HG03025 (cell line): ENCODE measurements at regions not wholly inside any gene's neighbourhood (a gene's known extent, or its start where the extent isn't known, plus 50 kb on each side); places are given as distances from the start of the nearest gene placed in this dataset.
A peak's percentile ranks its signal among the peaks of the same experiment; 100 is the strongest.
"Not testable (repeated sequence)": the region's sequence is repeated elsewhere in the genome, so short reads cannot be mapped to it uniquely, and the experiment has no call there.

ENCODE experiments used
- ATAC-seq: cut with Tn5 transposase; IDR thresholded peaks from one replicate; pipeline ENCODE4 v1.9.1; 2021; ENCODE audit warnings: mild to moderate bottlenecking, moderate library complexity; ENCODE audit not compliant: unreplicated experiment, low FRiP score

DNA sequence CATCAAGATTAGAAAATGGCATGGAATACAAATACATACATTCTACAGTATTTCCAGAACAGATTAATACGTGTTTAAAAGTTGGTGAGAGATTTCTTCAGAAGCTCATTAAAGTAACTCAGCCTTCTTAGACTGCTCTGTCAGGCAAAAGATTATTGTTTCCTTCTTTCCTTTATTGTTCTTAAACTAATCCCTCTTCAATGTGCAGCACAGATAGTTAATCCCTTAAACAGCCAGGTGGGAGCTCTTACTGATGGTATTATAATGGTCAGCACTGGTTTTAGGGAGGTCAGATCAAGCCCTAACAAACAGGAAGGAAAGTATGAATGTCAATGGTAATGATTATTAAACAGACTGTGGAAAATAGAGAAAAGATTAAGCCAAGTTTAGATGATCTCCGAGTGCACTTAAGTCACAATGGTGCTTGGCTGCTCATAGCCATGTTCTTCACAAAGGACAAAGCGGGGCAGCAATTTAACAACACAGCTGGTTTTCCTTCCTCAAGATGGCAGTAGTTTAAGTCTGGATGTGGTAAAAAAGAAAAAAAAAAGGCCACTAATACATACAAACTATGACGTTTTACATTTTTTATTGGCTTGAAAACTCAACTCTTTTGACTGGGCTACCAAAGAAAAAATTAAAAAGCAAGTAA lies 992.6 kb downstream of the PCDH9 start:
- no peak for ATAC-seq

DNA sequence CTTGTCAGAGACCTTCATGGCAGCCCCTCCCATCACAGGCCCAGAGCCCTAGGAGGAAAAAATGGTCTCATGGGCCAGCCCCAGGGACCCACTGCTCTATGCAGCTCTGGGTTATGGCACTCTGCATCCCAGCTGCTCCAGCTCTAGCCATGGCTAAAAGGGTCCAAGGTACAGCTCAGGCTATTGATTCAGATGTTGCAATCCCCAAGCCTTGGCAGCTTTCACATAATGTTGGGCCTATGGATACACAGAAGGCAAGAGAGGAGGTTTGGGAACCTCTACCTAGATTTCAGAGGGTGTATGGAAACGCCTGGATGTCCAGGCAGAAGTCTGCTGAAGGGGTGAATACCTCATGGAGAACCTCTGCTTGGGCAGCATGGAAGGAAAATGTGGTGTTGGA lies 996.0 kb downstream of the PCDH9 start:
- ATAC-seq: no peak

DNA sequence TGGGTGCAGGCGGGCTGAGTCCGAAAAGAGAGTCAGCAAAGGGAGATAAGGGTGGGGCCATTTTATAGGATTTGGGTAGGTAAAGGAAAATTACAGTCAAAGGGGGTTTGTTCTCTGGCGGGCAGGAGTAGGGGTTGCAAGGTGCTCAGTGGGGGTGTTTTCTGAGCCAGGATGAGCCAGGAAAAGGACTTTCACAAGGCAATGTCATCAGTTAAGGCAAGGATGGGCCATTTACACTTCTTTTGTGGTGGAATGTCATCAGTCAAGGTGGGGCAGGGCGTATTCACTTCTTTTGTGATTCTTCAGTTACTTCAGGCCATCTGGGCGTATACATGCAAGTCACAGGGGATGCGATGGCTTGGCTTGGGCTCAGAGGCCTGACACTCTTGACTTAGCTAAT lies 998.2 kb downstream of the PCDH9 start:
- ATAC-seq: not testable (repeated sequence)

DNA sequence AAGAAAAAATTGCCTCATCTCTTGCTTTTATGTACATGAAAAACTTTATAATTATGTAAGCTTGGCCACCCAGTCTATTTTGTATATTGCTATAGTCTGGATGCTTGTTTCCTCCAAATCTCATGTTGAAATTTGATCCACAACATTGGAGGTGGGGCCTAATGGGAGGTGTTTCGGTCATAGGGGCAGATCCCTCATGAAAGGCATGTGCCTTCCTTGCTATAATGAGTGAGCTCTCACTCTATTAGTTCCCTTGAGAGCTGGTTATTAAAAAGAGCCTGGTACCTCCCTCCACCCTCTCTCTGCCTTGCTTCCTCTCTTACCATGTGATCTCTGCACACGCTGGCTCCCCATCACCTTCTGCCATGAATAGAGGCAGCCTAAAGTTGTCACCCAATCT lies 1005.1 kb downstream of the PCDH9 start:
- ATAC-seq: no peak

DNA sequence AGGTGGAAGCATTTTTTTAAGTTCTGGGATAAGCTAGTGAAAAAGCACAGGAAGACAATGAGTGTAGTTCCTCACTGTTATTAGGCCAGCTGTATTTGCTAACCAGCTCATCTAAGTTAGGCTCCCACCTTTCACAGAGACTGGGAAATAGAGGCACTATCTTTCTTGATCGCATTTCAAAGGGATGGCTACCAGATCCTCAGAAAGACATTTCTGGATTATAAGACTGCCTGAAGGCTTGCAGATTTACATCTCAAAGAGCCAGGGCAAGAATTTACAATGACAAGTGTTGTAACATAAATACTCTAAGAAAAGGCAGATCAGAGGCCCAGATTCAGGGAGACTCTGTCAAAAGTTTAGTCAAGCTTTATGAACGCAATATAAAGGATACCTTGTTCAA lies 1005.5 kb downstream of the PCDH9 start:
- ATAC-seq: no peak

DNA sequence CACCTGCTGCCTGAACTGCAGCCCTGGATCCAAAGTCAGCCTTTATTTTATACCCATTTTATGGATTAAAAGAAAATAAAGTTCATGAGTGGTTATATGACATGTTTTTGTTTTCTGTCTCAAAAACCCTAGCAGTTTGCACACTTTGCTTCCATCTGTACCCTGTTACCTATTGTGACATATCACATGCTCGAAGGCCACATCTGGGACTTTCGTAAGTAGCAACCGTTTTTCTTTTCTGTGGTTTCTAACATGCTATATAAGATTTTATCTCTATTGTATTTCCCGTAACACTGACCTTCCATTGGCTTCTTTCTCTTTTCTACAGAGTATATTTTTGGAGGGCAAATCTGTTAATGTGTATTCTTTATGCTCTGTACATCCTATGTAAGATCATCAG lies 1007.2 kb downstream of the PCDH9 start:
- ATAC-seq: no peak

DNA sequence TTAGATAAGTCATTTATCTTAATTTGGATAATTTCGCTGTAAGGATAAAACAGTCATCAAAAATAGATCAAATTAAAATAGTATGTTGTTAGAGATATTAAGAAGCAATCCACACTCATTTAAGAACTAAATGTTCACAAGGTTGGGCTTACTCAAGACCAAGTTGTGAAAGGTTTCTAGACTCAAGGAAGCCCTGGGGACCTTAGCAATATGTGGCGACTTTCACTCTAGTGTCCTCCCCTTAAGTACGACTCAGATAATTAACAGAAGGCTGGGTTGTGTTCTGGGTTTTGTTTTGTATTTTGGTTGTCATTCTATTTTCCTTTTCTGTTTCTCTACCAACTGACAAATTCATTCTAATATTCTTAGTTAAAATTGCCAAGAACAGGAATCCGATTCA lies 1008.0 kb downstream of the PCDH9 start:
- ATAC-seq: no peak

DNA sequence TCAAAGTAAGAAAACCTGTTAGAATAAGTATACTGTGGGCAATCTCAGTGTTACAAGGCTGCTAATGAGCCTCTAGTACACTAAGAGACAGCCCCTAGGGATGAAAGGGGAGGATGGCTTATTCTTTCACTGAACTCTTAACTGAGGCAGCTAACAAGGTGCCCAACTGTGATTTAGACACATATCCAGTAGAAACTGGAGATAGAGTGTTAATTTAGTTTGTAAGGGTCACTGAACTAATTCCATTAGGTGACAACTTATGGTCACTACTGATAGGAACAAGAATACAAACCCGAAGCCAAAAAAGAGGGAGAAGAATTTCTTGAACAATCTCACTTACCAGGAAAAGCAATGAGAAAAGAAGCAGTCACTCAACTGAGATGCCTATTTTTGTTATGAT lies 1010.6 kb downstream of the PCDH9 start:
- ATAC-seq: no peak

DNA sequence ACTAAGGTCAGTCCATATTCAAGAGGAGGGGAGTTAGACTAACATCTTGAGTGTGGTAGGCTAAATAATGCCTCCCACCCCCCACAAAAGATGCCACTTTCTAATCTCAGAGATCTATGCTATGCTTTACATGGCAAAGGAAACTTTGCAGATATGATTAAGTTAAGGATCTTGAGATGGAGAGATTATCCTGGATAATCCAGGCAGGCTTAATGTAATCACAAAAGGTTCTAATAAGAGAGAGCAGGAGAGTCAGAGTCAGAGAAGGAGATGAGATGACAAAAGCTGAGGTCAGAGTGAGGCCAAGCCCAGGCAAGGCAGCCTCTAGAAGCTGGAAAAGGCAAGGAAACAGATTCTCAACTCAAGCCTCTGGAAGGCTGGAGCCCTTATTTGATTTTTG lies 1011.6 kb downstream of the PCDH9 start:
- ATAC-seq: no peak

DNA sequence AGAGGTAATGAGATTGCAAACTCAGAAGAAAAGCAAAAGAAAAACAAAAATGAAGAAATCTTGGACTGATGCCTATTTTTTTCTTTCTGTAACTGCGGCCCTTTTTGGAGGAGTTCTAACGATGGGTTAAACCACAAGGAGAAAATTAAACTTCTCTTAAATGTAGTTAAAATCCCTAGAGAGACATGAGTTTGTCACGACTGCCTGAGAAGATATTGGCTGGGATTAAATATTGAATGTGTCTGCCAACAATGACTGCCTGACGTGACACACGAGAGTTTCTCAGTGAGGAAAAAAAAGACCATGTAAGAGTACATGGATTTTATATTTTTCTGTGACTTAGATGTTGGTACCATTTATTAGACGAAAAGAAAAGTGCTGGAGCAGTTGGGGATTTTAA lies 1013.4 kb downstream of the PCDH9 start:
- ATAC-seq: no peak

DNA sequence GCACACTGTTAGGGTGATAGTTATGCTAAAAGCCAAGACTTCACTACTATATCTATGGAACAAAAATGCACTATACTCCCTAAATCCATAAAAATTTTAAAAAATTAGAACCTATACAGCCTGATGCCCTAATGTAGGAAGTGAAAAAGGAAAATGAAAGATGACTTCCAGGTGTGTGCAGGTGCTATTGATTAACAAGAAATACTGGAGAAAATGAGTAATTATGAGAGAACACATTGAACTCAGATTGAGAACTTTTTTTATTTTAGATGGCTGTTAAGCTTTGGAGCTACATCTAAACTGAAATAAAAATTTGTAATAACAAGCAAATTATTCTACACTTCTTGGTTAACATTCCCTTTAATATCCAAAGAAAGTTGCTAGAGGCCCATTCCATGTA lies 1015.7 kb downstream of the PCDH9 start:
- no peak for ATAC-seq

DNA sequence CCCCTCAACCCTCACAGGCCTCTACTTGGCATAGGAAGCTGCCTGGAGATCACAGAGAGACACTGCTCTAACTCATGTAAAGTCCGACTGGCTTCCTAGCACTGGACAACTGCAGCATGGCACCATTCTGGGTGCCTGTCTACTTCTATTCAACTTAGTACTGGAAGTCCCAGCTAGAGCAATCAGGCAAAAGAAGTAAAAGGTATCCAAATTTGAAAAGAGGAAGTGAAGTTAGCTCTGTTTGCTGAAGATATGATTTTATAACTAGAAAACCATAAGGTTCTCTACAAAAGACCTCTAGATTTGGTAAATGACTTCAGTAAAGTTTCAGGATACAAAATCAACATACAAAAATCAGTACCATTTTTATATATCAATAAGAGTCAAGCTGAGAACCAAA lies 1017.6 kb downstream of the PCDH9 start:
- peak; percentile 69 for ATAC-seq

DNA sequence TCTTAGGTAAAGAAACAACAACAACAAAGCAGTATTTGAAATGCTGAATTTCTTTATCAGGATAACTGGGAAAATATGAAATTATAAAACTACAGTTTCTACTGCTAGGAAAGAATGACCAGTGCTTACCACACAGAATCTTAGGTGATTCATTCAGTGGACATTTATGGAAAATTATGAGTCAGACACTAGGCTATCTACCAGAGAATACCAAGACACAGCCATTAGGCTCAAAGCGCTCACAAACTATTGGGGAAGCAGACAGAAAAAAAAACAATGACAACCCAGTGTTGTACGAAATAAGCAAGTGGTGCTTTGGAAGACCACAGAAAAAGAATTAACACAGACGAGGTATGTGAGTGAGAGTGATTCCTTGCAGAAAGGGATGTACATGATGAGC lies 1019.5 kb downstream of the PCDH9 start:
- no peak for ATAC-seq

DNA sequence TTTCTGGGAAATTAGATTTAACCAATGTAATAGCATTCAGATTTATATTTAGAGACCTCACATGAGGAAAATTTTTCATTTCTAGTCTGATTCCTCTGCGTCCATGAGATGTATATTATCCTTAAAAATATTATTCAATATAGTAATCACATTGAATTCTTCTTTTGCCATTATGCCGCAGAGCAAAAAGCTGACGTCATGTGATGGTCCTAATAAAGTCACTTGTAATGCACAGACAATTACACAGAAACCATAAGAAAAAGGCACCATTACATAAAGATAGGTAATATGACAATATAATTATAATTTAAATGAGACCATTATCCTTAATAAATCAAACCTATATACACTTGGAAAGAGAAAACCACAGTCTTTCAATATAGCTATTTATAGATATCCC lies 1021.5 kb downstream of the PCDH9 start:
- no peak for ATAC-seq

DNA sequence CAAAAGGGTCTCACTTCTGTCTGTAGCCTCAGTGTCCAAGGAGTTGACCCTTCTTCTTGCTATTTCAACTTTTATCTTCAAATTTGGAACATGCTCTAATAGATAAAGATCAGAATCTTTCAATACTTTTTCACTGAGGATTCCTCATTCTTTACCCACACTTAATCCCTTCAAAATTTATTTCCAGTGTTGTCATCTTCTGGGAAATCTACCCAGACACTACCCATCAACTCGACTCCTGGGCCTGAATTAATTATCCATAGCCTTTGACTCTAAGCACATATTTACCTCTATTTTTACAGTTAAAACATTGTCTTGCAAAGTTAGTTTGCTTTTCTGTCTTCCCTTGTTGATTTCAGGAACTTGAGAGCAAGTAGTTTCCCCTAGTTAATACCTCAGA lies 1022.5 kb downstream of the PCDH9 start:
- no peak for ATAC-seq

DNA sequence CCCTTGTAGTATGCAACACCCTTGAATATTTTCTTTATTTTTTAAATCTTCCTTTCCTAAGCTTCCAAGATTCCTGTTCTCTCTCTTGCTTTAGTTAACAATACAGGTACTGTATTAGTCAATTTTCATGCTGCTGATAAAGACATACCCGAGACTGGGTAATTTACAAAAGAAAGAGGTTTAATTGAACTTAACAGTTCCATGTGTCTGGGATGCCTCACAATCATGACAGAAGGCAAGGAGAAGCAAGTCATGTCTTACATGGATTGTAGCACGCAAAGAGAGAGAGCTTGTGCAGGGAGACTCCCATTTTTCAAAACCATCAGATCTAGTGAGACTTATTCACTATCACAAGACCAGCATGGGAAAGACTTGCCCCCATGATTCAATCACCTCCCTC lies 1024.3 kb downstream of the PCDH9 start:
- no peak for ATAC-seq

DNA sequence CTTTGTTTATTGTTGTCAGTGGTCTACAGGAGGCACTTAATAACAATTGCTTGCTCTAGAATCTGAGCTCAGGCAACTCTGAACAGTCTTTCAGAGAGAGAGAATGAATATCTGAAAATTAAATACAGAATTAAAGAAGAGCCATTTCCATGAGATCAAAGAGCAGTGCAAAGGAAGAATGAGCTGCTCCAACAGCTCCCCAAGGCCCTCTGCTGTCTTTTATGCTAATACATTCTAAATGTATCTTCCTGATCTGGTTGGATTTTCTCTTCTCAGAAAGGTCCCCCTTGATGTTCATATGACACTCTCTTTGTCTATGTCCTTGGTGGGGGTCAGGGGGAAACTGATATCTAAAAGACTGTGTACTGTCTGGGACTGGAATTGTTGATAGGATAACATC lies 1029.6 kb downstream of the PCDH9 start:
- no peak for ATAC-seq

DNA sequence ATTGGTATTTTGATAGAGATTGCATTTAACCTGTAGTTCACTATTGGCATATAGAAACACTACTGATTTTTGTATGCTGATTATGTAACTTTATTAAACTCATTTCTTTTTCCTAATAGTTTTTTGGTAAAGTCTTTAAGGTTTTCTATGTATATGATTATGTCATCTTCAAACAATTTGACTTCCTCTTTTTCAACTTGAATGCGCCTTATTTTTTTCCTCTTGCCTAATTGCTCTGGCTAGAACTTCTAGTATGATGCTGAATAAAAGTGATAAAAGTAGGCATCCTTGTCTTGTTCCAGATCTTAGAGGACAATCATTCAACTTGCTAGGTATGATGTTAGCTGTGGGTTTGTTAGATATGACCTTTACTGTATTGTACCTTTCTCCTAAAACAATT lies 1034.9 kb downstream of the PCDH9 start:
- ATAC-seq: no peak

DNA sequence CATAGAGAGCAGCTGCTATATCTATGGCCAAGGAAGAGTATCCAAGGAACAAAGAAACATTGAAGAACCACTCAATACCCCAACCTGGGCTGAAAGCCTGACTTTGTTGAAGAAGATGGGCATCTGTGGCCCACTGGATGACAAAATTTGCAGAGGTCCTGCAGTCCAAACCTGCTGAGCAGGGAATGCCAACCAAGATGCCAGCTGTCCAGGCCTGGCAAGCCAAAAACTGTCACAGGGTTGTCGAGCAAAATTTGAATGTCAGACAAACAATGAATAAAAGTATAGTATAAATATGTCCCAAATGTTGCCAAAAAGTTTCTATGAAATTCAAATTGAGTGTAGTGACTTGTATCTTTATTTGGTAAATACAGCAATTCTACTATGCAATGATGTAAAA lies 1040.2 kb downstream of the PCDH9 start:
- no peak for ATAC-seq

DNA sequence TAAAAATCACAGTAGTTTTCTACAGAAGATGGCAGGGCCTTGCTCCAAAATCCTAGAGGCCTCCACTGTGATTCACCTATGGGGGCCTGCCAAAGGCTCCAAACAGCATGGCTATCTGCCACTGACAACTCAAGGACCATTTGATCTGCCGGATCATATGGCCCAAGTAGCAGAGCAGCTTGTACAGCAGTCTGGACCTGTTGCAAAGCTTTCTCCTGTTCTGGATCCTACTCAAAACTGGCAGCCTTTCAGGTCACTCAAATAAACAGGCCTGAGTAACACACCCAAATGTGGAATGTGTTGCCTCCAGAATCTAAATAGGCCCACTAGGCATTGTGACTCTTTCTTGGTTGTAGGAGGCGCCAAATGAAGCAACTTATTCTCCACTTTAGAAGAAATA lies 1049.3 kb downstream of the PCDH9 start:
- no peak for ATAC-seq

DNA sequence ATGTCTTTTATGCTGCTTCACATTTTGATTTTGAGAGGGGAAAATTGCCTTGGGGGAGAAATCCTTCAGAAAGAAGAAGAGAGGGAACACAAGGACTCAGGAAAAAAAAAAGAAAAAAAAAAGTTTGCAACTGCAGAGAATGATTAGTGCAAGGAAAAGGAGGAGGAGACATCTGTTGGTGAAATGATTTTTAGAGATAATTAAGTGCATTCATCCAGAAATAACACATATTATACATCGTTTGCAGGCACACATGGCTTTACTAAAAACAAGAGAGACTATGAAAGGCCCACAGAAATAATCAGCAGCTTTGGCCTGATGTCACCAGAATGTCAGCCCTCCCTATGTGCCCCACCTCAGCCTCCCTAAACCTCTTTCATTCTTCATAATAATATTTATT lies 1058.2 kb downstream of the PCDH9 start:
- no peak for ATAC-seq

DNA sequence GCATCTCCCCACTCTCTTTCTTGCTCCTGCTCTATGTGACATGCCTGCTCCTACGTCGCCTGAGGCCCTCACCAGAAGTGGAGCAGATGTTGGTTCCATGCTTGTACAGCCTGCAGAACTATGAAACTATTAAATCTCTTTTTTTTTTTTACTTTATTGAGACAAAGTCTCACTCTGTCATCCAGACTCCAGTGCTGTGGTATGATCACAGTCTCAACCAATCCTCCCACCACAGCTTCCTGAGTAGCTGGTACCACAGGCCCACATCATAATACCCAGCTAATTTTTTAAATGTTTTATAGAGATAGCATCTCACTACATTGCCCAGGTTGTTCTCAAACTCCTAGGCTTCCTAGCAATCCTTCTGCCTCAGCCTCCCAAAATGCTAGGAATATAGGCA lies 1067.7 kb downstream of the PCDH9 start:
- no peak for ATAC-seq

DNA sequence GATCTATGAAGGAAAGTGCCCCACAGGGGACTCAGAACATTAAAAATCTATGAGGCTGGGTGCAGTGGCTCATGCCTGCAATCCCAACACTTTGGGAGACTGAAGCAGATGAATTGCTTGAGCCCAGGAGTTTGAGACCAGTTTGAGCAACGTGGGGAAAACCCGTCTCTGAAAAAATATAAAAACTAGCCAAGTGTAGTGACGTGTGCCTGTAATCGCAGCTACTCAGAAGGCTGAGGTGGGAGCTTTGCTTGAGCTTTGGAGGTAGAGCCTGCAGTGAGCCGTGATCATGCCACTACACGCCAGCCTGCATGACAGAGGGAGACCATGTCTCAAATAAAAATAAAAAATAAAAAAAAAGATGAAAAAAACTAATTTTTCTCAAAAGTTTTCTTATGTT lies 1070.6 kb downstream of the PCDH9 start:
- ATAC-seq: no peak
